Keratinocyte (primary cell): ENCODE measurements at regions not wholly inside any gene's neighbourhood (a gene's known extent, or its start where the extent isn't known, plus 50 kb on each side); places are given as distances from the start of the nearest gene placed in this dataset.

ENCODE experiments used
- DNase-seq: peaks from one replicate; pipeline ENCODE4 v3.0.0-alpha.2; 2011; ENCODE audit warnings: low read depth, missing footprints, low spot score
- FAIRE-seq: peaks from 2 replicates; lab custom pipeline; 2011; peaks lifted over from hg19 to GRCh38; lab: Jason Lieb, UNC
- H2AFZ ChIP-seq: 2 replicates; pipeline ENCODE4 v1.6.0; 2012; ENCODE audit warnings: low read length, control low read depth, inconsistent platforms; ENCODE audit not compliant: control insufficient read depth
- H3K27ac ChIP-seq: 2 replicates; pipeline ENCODE4 v1.5.1; 2011; ENCODE audit warnings: low read length; ENCODE audit not compliant: control insufficient read depth, insufficient read depth
- H3K27me3 ChIP-seq: 3 replicates; pipeline ENCODE4 v1.6.0; 2011; ENCODE audit warnings: low read length; ENCODE audit not compliant: control insufficient read depth, insufficient read depth; ENCODE audit errors: extremely low read depth
- H3K36me3 ChIP-seq, 2 experiments: 2 replicates in 1 of 2; 3 replicates in 1 of 2; pipeline ENCODE4 v1.5.1; 2011; ENCODE audit warnings: low read length in 2 of 2, mild to moderate bottlenecking in 1 of 2; ENCODE audit not compliant: control insufficient read depth in 2 of 2, insufficient read depth in 2 of 2; ENCODE audit errors: extremely low read depth in 1 of 2
- H3K4me1 ChIP-seq: 3 replicates; pipeline ENCODE4 v1.5.1; 2011; ENCODE audit warnings: low read length; ENCODE audit not compliant: control insufficient read depth, insufficient read depth; ENCODE audit errors: extremely low read depth
- H3K4me2 ChIP-seq: 3 replicates; pipeline ENCODE4 v1.6.0; 2011; ENCODE audit warnings: low read depth, low read length; ENCODE audit not compliant: control insufficient read depth, insufficient read depth; ENCODE audit errors: extremely low read depth
- H3K4me3 ChIP-seq, 3 experiments: fragments of 200-600 bp in 1 of 3; sonication (generic) in 1 of 3; 2 replicates in 2 of 3; 3 replicates in 1 of 3; pipeline ENCODE4 v1.5.1; 2011 to 2016; ENCODE audit warnings: low read length in 3 of 3, mild to moderate bottlenecking in 3 of 3, control low read depth in 2 of 3, inconsistent platforms in 1 of 3, low read depth in 1 of 3, mixed read lengths in 1 of 3, mixed run types in 1 of 3, moderate library complexity in 1 of 3; ENCODE audit not compliant: control insufficient read depth in 2 of 3, insufficient read depth in 2 of 3; ENCODE audit errors: extremely low read depth in 1 of 3
- H3K79me2 ChIP-seq: 2 replicates; pipeline ENCODE4 v1.6.0; 2012; ENCODE audit warnings: low read length; ENCODE audit not compliant: control insufficient read depth, insufficient read depth
- H3K9ac ChIP-seq: 3 replicates; pipeline ENCODE4 v1.6.0; 2011; ENCODE audit warnings: low read length; ENCODE audit not compliant: control insufficient read depth, insufficient read depth; ENCODE audit errors: extremely low read depth
- H3K9me1 ChIP-seq: 3 replicates; pipeline ENCODE4 v1.6.0; 2011; ENCODE audit warnings: low read length; ENCODE audit not compliant: control insufficient read depth, insufficient read depth; ENCODE audit errors: extremely low read depth
- H3K9me3 ChIP-seq: 2 replicates; pipeline ENCODE4 v1.5.1; 2012; ENCODE audit warnings: low read depth, low read length; ENCODE audit not compliant: control insufficient read depth
- H4K20me1 ChIP-seq: 3 replicates; pipeline ENCODE4 v1.6.0; 2011; ENCODE audit warnings: low read length; ENCODE audit not compliant: control insufficient read depth, insufficient read depth; ENCODE audit errors: extremely low read depth
- CTCF ChIP-seq, 3 experiments: IDR thresholded peaks in 1 of 3; conservative IDR thresholded peaks in 1 of 3; optimal IDR thresholded peaks in 1 of 3; 2 replicates in 2 of 3; 3 replicates in 1 of 3; pipeline versions ENCODE3 to v1.5.1; 2011; ENCODE audit warnings: low read length in 3 of 3, mild to moderate bottlenecking in 3 of 3, moderate library complexity in 2 of 3, control low read depth in 1 of 3, inconsistent platforms in 1 of 3; ENCODE audit not compliant: insufficient read depth in 2 of 3; ENCODE audit errors: extremely low read depth in 1 of 3
- EZH2 ChIP-seq: IDR thresholded peaks from one replicate; pipeline ENCODE4 v1.6.1; 2012; ENCODE audit warnings: inconsistent platforms, mild to moderate bottlenecking, low read length, moderate library complexity
- dilution Hi-C: fragments of 300-500 bp; cut with MboI; formaldehyde crosslinking; loops from one replicate; pipeline ENCODE4 v1.7.0; 2020; ENCODE audit warnings: low sequenced_read_pairs; ENCODE audit not compliant: extremely low pct_ligation_motif_present

DNA sequence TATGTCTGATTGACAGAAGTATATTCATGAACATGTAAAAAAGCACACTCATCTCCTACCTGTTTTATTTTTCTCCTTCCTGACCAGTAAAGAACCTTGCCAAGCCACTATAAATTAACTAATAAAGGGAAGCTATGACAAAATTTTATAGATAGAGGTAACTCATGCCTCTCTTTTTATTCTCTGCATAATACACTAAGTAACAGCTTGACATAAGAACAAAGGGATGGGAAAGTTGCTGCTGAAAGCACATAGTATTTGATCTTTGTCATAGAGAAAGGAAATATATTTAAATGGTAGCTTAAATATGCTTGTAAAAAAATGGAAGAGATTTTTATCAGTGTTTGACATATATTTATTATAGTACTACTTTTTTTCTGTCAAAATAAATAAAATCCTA lies 1065.7 kb upstream of the CDH9 start:
- H4K20me1 ChIP-seq = no peaks in the 10 kb centered on the region
- H3K79me2 ChIP-seq = no peaks in the 10 kb centered on the region
- no peak overlapping the region for H3K4me3 ChIP-seq
- H2AFZ ChIP-seq = no peak overlapping the region
- no peak overlapping the region for H3K27ac ChIP-seq
- no peaks in the 10 kb centered on the region for H3K9me3 ChIP-seq
- DNase-seq (no peak), FAIRE-seq (no peak)
- no peak overlapping the region for H3K9ac ChIP-seq
- no peaks in the 10 kb centered on the region for H3K36me3 ChIP-seq
- no peaks in the 10 kb centered on the region for H3K4me1 ChIP-seq
- no peak overlapping the region for H3K4me2 ChIP-seq
- TF ChIP-seq CTCF (optimal IDR thresholded peaks at IDR 0.05 in 1 of 3, IDR thresholded peaks at IDR 0.05 in 1 of 3, conservative IDR thresholded peaks at IDR 0.05 in 1 of 3; ENCODE audit: extremely low read depth in 1 of 3, insufficient read depth in 2 of 3, low read length in 3 of 3) (no peak), EZH2 (no peak)
- no peaks in the 10 kb centered on the region for H3K9me1 ChIP-seq
- dilution Hi-C loops = no loop called here
- no peaks in the 10 kb centered on the region for H3K27me3 ChIP-seq

DNA sequence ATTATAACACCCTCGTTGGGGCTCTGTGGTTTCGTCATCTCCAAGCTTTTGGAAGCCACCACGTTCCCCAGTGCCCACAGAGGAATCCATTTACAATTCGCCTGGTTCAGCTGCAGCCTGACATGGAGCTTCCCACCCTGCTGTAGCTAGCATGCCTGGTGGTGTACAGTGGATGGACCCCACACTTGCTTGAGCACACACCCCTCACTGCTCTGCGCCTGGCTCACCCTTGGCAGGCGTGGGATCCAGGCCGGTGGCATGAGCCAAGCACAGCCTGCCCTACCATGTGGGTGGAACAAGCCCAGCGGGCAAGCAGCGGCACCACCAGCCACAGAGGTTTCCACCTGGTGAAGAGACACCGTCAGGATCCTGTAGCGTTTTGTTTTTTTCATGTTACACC lies 1045.7 kb upstream of the CDH9 start:
- no peak for FAIRE-seq
- H3K4me3 ChIP-seq = no peak overlapping the region
- no peak overlapping the region for H3K9ac ChIP-seq
- no peaks in the 10 kb centered on the region for H3K36me3 ChIP-seq
- H2AFZ ChIP-seq = no peak overlapping the region
- TF ChIP-seq EZH2 = no peak
- TF ChIP-seq CTCF (optimal IDR thresholded peaks at IDR 0.05 in 1 of 3, IDR thresholded peaks at IDR 0.05 in 1 of 3, conservative IDR thresholded peaks at IDR 0.05 in 1 of 3; ENCODE audit: extremely low read depth in 1 of 3, insufficient read depth in 2 of 3, low read length in 3 of 3) = no peak
- dilution Hi-C loops = no loop called here
- no peak for DNase-seq
- H3K9me1 ChIP-seq = no peaks in the 10 kb centered on the region
- H3K4me1 ChIP-seq = no peaks in the 10 kb centered on the region
- H3K4me2 ChIP-seq = no peak overlapping the region
- no peak overlapping the region for H3K27ac ChIP-seq
- H3K9me3 ChIP-seq = peaks cover 8% of the 10 kb centered on the region
- H3K27me3 ChIP-seq = no peaks in the 10 kb centered on the region
- H3K79me2 ChIP-seq = no peaks in the 10 kb centered on the region
- no peaks in the 10 kb centered on the region for H4K20me1 ChIP-seq
